Right atrium auricular region (tissue), 2 donors: ENCODE measurements at regions not wholly inside any gene's neighbourhood (a gene's known extent, or its start where the extent isn't known, plus 50 kb on each side); places are given as distances from the start of the nearest gene placed in this dataset.

Source experiments
- DNase-seq: peaks from one replicate; pipeline ENCODE4 v3.0.0-alpha.2; 2019; ENCODE audit warnings: low spot score
- H3K27ac ChIP-seq, 2 donors: fragments of 200-600 bp; sonication (generic); 1 replicate in 1 of 2; 2 replicates in 1 of 2; pipeline ENCODE4 v1.5.1; 2016 to 2019
- H3K27me3 ChIP-seq, 2 donors: fragments of 200-600 bp; sonication (generic); one replicate each; pipeline versions ENCODE4 v1.5.1 to v1.6.0; 2017 to 2019
- H3K36me3 ChIP-seq: fragments of 200-600 bp; sonication (generic); one replicate; pipeline ENCODE4 v1.5.1; 2016
- H3K4me1 ChIP-seq, 2 donors: fragments of 200-600 bp; sonication (generic); one replicate each; pipeline versions ENCODE4 v1.5.1 to v1.6.0; 2017 to 2019
- H3K4me3 ChIP-seq, 2 donors: fragments of 200-600 bp; sonication (generic); 1 replicate in 1 of 2; 2 replicates in 1 of 2; pipeline ENCODE4 v1.5.1; 2017 to 2019; ENCODE audit warnings: mild to moderate bottlenecking in 1 of 2, moderate library complexity in 1 of 2
- H3K9me3 ChIP-seq, 2 donors: fragments of 200-600 bp; sonication (generic); one replicate each; pipeline ENCODE4 v1.5.1; 2019
- CTCF ChIP-seq, 2 donors: fragments of 200-600 bp; sonication (generic); IDR thresholded peaks; one replicate each; pipeline ENCODE4 v1.5.1; 2019; ENCODE audit warnings: antibody characterized with exemption in 2 of 2

GRCh38 chr6:71513036-71513435 lies 224.4 kb downstream of the OGFRL1 start:
- no peaks in the 10 kb centered on the region for H3K27me3 ChIP-seq
- H3K27ac ChIP-seq, result no peak overlapping the region
- TF ChIP-seq CTCF (IDR thresholded peaks at IDR 0.05), result no peak
- DNase-seq, result no peak
- H3K4me3 ChIP-seq, result no peak overlapping the region
- no peaks in the 10 kb centered on the region for H3K36me3 ChIP-seq
- peaks cover 0 to 9% of the 10 kb centered on the region in 2 donors for H3K4me1 ChIP-seq
- no peaks in the 10 kb centered on the region for H3K9me3 ChIP-seq

DNA sequence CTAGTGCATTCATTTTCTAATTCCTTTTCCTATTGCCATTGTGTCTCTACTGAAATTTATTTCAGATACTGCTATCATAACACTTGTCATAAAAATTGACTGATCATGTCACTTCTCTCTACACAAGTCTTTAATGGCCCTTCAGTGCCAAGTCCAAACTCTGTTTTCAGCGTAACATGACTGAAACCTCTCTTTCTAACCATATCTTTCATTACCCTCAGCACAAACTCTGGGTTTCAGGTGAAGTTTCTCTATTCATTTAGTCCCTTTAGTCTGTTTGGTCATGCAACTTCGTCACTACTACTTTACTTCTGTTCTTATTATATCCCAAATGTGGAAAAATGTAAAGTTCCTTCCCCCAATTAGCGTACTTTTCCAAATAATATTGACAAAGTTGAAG lies 234.9 kb downstream of the OGFRL1 start:
- TF ChIP-seq CTCF (IDR thresholded peaks at IDR 0.05), result no peak
- Histone ChIP-seq H3K27ac (no peak overlapping the region), H3K4me3 (no peak overlapping the region), H3K27me3 (no peaks in the 10 kb centered on the region), H3K36me3 (no peaks in the 10 kb centered on the region), H3K4me1 (no peaks in the 10 kb centered on the region), H3K9me3 (no peaks in the 10 kb centered on the region)
- no peak for DNase-seq

- no peak for TF ChIP-seq CTCF (IDR thresholded peaks at IDR 0.05)
- H3K27ac ChIP-seq, result no peak overlapping the region
- H3K36me3 ChIP-seq, result no peaks in the 10 kb centered on the region
- H3K4me1 ChIP-seq, result no peaks in the 10 kb centered on the region
- H3K27me3 ChIP-seq, result no peaks in the 10 kb centered on the region
- no peak overlapping the region for H3K4me3 ChIP-seq
- H3K9me3 ChIP-seq, result no peaks in the 10 kb centered on the region
- DNase-seq, result no peak
These were observed 235.6 kb downstream of the OGFRL1 start for GRCh38 chr6:71524201-71524600.

GRCh38 chr6:71527886-71528285 lies 239.3 kb downstream of the OGFRL1 start:
- H3K9me3 ChIP-seq, result no peaks in the 10 kb centered on the region
- TF ChIP-seq CTCF (IDR thresholded peaks at IDR 0.05), result no peak
- DNase-seq, result no peak
- H3K4me1 ChIP-seq, result no peaks in the 10 kb centered on the region
- no peak overlapping the region for H3K4me3 ChIP-seq
- no peaks in the 10 kb centered on the region for H3K27me3 ChIP-seq
- H3K27ac ChIP-seq, result no peak overlapping the region
- no peaks in the 10 kb centered on the region for H3K36me3 ChIP-seq

DNA sequence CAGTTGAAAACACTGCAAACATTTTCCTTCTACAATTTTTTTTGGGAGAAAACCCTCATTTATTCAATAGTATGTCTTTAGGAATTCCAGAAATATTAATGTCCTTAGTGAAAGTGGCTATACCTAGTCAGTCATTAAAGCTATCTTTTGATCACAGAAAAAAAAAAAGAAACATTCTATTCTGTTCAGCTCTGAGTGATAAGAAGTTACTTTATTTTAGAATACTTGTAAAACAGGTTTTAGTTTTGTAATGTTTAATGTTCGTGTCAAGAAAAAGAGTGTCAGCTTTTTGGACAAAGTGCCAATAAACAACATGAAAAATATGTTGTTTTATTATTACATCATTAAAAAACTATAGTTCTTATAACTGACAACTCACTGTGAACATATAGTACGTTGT lies 240.4 kb downstream of the OGFRL1 start:
- H3K36me3 ChIP-seq, result no peaks in the 10 kb centered on the region
- H3K27ac ChIP-seq, result no peak overlapping the region
- no peak for TF ChIP-seq CTCF (IDR thresholded peaks at IDR 0.05)
- H3K4me1 ChIP-seq, result no peaks in the 10 kb centered on the region
- H3K9me3 ChIP-seq, result no peaks in the 10 kb centered on the region
- no peak overlapping the region for H3K4me3 ChIP-seq
- no peak for DNase-seq
- no peaks in the 10 kb centered on the region for H3K27me3 ChIP-seq

DNA sequence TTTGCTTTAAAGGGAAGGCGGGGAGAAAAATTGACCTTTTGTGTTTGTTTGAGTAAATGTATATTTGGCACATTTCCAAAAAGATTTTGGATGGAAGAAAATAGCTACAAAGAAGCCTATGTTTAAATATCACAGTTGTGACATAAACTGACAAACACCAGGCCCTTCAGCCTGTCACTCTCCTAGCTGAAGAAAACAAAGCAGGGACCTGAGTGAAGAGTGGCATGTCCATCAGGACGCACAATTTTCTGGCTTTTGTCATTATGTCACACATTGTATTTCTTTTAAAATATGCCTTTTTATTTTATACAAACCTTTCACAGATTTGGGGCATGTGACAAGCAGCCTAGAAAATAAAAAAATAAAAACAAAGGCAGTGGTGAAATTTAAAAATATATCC lies 241.2 kb downstream of the OGFRL1 start:
- no peak overlapping the region for H3K27ac ChIP-seq
- no peak overlapping the region for H3K4me3 ChIP-seq
- TF ChIP-seq CTCF (IDR thresholded peaks at IDR 0.05), result no peak
- no peaks in the 10 kb centered on the region for H3K4me1 ChIP-seq
- no peak for DNase-seq
- no peaks in the 10 kb centered on the region for H3K9me3 ChIP-seq
- no peaks in the 10 kb centered on the region for H3K27me3 ChIP-seq
- no peaks in the 10 kb centered on the region for H3K36me3 ChIP-seq
